MG63 (cell line): ENCODE measurements at regions not wholly inside any gene's neighbourhood (a gene's known extent, or its start where the extent isn't known, plus 50 kb on each side); places are given as distances from the start of the nearest gene placed in this dataset.

Source experiments
- DNase-seq: peaks from one replicate; pipeline ENCODE4 v3.0.0-alpha.2; 2020
- H3K27me3 ChIP-seq: fragments of 250-450 bp; sonication (Bioruptor Pico); 2 replicates; pipeline ENCODE4 v1.5.1; 2020; ENCODE audit warnings: mild to moderate bottlenecking, moderate library complexity
- H3K36me3 ChIP-seq: fragments of 250-450 bp; sonication (Bioruptor Pico); 2 replicates; pipeline ENCODE4 v1.5.1; 2020; ENCODE audit warnings: mild to moderate bottlenecking, moderate library complexity
- H3K4me3 ChIP-seq: fragments of 250-450 bp; sonication (Bioruptor Pico); 2 replicates; pipeline ENCODE4 v1.5.1; 2020; ENCODE audit warnings: mild to moderate bottlenecking, moderate library complexity
- H3K9me3 ChIP-seq: fragments of 250-450 bp; sonication (Bioruptor Pico); 2 replicates; pipeline ENCODE4 v1.5.1; 2020; ENCODE audit warnings: mild to moderate bottlenecking, moderate library complexity

DNA sequence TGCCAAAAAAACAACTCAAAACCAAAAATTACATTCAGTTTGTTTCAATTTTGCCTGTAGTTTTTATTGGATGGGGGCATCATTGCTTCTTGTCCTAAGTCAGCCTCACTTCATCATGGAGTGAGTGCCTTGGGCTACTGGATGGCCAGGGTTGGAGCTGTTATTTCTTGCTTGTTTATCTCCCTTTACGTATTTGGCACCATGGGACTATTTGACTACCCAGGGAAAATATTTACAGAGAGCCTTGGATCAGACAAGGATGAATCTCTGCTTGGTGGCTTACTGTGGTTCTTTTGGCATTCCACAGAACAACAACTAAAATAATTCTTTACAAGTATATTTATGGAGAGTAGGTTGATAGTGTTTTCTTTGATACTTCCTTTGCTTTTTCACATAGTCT lies 160.8 kb upstream of the SEL1L start:
- Histone ChIP-seq H3K9me3 (no peaks in the 10 kb centered on the region), H3K27me3 (no peaks in the 10 kb centered on the region), H3K36me3 (no peaks in the 10 kb centered on the region), H3K4me3 (no peak overlapping the region)
- DNase-seq, result no peak

- H3K4me3 ChIP-seq, result no peak overlapping the region
These were observed 176.0 kb upstream of the SEL1L start for GRCh38 chr14:81709681-81710080.

GRCh38 chr14:81710232-81710845 lies 176.7 kb upstream of the SEL1L start:
- Histone ChIP-seq H3K27me3 (no peaks in the 10 kb centered on the region), H3K36me3 (no peaks in the 10 kb centered on the region), H3K4me3 (no peak overlapping the region), H3K9me3 (no peaks in the 10 kb centered on the region)
- DNase-seq, result no peak

More at GRCh38 chr14:81709681-81710080, 176.0 kb upstream of the SEL1L start:
- H3K36me3 ChIP-seq, result no peaks in the 10 kb centered on the region
- no peaks in the 10 kb centered on the region for H3K9me3 ChIP-seq
- no peak for DNase-seq
- H3K27me3 ChIP-seq, result no peaks in the 10 kb centered on the region

- H3K9me3 ChIP-seq, result no peaks in the 10 kb centered on the region
- no peak overlapping the region for H3K4me3 ChIP-seq
- H3K36me3 ChIP-seq, result no peaks in the 10 kb centered on the region
- no peaks in the 10 kb centered on the region for H3K27me3 ChIP-seq
- no peak for DNase-seq
These were observed 182.1 kb upstream of the SEL1L start for GRCh38 chr14:81715731-81716130.

DNA sequence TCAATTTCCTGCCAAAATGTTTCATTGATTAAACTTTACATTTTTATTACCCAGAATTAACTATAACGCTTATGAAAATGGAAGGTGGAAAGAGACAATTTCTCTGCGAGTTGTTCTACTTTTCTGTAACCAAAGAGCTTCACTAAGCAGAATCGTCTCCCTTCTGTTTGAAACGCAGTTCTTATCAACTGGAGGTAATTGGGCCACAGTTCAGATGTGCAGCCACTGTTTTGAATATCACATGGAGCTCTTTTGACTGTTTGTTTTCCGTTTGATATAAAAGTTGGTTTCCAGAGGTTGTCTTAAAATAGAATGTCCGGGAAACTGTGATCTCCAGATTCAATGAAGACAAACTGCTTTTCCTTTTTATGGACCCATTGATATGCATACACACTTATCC lies 183.3 kb upstream of the SEL1L start:
- no peak for DNase-seq
- H3K27me3 ChIP-seq, result no peaks in the 10 kb centered on the region
- no peaks in the 10 kb centered on the region for H3K9me3 ChIP-seq
- no peak overlapping the region for H3K4me3 ChIP-seq
- H3K36me3 ChIP-seq, result no peaks in the 10 kb centered on the region

DNA sequence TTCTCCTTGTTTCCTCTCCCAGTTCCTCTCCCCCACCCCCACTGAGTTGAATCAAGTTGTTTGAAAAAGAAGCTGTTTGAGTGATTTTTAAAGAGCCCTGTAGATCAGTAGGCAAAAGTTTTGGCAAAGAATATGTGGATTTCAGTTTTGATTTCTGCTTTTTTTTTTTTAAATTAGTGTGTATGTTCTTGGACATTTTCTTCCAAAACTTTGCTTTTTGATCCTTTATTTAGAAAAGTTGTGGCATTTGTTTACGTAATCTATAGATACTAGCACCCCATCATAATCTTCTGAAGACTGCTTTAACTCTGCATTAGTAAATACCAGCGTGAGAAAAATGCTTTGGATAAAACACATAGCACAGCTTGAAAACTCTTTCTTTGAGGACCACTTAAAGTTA lies 190.3 kb upstream of the SEL1L start:
- Histone ChIP-seq H3K36me3 (no peaks in the 10 kb centered on the region), H3K9me3 (no peaks in the 10 kb centered on the region), H3K4me3 (no peak overlapping the region), H3K27me3 (no peaks in the 10 kb centered on the region)
- no peak for DNase-seq

DNA sequence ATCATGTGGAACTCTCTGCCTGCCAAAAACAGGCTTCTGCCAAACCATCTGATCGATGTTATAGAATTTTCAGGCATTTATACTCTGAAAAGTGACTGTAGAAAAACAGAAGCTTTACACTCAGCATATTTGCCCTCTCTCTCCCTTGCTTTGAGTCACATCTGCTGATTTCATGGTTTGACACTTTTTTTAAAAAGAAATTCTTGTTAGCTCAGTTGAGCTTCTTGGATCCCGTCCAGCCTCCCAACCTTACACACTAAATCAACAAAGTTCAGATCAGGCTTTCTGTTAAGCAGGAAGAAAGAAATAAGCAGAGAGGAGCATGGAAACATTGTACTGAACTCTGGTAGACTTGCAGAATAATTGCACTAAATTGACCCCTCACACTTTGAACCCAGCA lies 193.6 kb upstream of the SEL1L start:
- H3K27me3 ChIP-seq, result no peaks in the 10 kb centered on the region
- DNase-seq, result no peak
- no peaks in the 10 kb centered on the region for H3K9me3 ChIP-seq
- H3K4me3 ChIP-seq, result no peak overlapping the region
- no peaks in the 10 kb centered on the region for H3K36me3 ChIP-seq

GRCh38 chr14:81728447-81728846 lies 194.8 kb upstream of the SEL1L start:
- Histone ChIP-seq H3K9me3 (no peaks in the 10 kb centered on the region), H3K27me3 (no peaks in the 10 kb centered on the region), H3K36me3 (no peaks in the 10 kb centered on the region), H3K4me3 (no peak overlapping the region)
- DNase-seq, result no peak

DNA sequence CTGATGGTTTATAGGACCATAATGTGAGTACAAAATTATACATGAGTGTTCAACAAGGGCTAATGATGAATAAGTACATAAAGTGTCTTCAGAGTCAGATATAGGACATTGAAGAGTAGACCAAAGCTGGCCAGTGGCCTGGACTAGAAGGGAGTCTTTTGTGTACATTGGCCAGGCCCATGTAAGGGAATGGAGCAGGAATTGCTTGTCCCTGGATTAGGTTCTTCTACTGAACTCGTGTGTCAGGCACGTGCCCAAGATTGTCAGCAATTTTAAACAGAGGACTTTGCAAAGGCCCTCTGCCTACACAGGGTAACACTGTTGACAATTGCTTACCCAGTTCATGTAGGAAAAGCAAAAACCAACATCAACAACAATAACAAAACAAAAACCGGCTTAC lies 196.0 kb upstream of the SEL1L start:
- Histone ChIP-seq H3K27me3 (no peaks in the 10 kb centered on the region), H3K4me3 (no peak overlapping the region), H3K36me3 (no peaks in the 10 kb centered on the region), H3K9me3 (no peaks in the 10 kb centered on the region)
- no peak for DNase-seq

DNA sequence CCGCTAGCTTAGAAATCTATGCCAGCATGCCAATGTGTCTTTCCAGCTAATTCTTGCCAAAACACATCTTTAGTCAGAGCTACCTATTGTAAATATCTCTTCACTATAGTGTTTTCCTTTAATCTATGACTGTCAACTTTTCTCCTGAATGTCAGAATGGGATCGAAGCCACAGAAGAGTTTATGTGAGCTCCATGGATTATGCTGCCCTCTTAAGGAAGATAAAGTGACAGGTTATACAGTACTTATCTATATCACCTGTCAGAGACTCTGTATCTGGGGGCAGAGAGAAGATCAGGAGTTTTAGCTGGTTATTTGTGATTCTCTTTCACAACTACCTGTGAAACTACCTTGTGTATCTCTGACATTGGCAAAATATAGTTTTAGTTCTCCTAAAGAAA lies 204.3 kb upstream of the SEL1L start:
- no peaks in the 10 kb centered on the region for H3K9me3 ChIP-seq
- DNase-seq, result no peak
- H3K36me3 ChIP-seq, result no peaks in the 10 kb centered on the region
- H3K4me3 ChIP-seq, result no peak overlapping the region
- no peaks in the 10 kb centered on the region for H3K27me3 ChIP-seq

DNA sequence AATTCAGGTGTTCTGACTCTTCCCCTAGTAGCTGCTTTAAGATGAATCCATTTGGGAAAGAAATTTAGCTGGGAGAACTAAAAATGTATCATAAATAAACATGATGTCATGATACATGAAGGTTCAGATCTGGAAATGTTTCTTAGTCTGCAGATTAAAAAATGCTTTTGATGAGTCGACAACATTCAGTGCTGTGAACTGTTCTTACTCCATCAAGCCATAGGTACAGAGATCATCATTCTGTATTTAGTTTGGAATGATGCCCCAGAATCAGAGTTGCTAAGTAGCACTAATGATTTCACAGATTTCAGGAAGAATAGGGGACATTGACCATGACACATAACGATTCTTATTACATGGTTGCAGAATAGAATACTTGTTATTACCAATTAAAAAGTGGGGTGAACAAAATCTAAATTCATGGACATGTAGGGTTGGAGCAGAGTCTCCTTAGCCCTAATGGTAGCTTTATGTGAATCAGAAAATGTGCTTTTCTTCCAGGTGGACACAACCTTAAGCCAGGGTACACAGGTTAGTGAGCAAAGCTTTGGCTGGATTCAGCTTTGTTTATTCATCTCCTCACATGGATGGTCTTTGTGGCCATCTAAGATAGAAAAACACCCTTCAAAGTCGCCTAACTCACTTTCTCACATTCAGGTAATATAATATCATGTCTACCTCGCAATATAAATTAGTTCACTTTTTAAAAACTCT lies 205.4 kb upstream of the SEL1L start:
- no peaks in the 10 kb centered on the region for H3K36me3 ChIP-seq

DNA sequence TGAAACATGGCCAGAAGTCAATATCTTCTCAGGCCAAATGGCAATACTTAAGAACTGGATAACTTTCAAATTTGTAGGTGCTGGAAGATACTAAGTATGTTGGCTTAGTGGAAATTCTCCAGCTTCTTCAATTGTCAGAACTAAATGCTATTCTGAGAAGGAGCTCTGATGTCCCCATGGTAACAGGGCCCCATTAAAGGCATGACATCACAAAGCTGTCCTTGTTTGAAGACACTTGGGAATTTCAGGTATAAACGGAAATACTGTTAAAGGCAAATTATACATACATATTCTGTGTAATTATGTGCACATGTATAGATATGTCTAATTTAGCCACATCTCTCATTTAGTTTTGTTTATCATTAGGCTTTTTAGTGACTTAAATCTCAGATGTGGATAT lies 210.0 kb upstream of the SEL1L start:
- DNase-seq, result no peak
- H3K4me3 ChIP-seq, result no peak overlapping the region
- no peaks in the 10 kb centered on the region for H3K36me3 ChIP-seq
- no peaks in the 10 kb centered on the region for H3K27me3 ChIP-seq
- H3K9me3 ChIP-seq, result no peaks in the 10 kb centered on the region

More for the DNA sequence above, 205.4 kb upstream of the SEL1L start:
- no peaks in the 10 kb centered on the region for H3K27me3 ChIP-seq
- no peaks in the 10 kb centered on the region for H3K9me3 ChIP-seq
- DNase-seq, result no peak
- no peak overlapping the region for H3K4me3 ChIP-seq

GRCh38 chr14:81751198-81751597 lies 217.5 kb upstream of the SEL1L start:
- Histone ChIP-seq H3K27me3 (no peaks in the 10 kb centered on the region), H3K4me3 (no peak overlapping the region), H3K36me3 (no peaks in the 10 kb centered on the region), H3K9me3 (no peaks in the 10 kb centered on the region)
- DNase-seq, result no peak

DNA sequence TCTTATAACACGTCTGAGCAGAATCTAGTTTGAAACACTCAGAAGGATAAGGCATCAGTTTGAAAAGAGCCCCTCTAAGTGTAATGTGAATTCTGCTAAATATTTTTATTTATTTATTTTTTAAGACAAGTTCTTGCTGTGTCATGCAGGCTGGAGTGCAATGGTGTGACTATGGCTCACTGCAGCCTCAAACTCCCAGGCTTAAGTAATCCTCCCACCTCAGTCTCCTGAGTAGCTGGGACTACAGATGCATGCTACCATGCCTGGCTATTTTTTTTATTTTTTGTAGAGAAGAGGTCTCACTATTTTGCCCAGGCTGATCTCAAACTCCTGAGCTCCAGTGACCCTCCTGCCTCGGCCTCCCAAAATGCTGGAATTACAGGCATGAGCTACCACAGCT lies 225.9 kb upstream of the SEL1L start:
- no peak for DNase-seq
- Histone ChIP-seq H3K4me3 (no peak overlapping the region), H3K36me3 (no peaks in the 10 kb centered on the region), H3K9me3 (no peaks in the 10 kb centered on the region), H3K27me3 (no peaks in the 10 kb centered on the region)

GRCh38 chr14:81765651-81766275 lies 232.1 kb upstream of the SEL1L start:
- no peak for DNase-seq
- H3K9me3 ChIP-seq, result no peaks in the 10 kb centered on the region
- no peaks in the 10 kb centered on the region for H3K36me3 ChIP-seq
- no peaks in the 10 kb centered on the region for H3K27me3 ChIP-seq
- no peak overlapping the region for H3K4me3 ChIP-seq

- no peak overlapping the region for H3K4me3 ChIP-seq
- no peaks in the 10 kb centered on the region for H3K27me3 ChIP-seq
These were observed 232.8 kb upstream of the SEL1L start for GRCh38 chr14:81766321-81766915.

GRCh38 chr14:81767266-81767995 lies 233.8 kb upstream of the SEL1L start:
- Histone ChIP-seq H3K36me3 (no peaks in the 10 kb centered on the region), H3K4me3 (no peak overlapping the region), H3K9me3 (no peaks in the 10 kb centered on the region), H3K27me3 (no peaks in the 10 kb centered on the region)
- no peak for DNase-seq

More at GRCh38 chr14:81766321-81766915, 232.8 kb upstream of the SEL1L start:
- H3K9me3 ChIP-seq, result no peaks in the 10 kb centered on the region
- DNase-seq, result no peak
- no peaks in the 10 kb centered on the region for H3K36me3 ChIP-seq
